GM23338 (cell line): ENCODE measurements at regions not wholly inside any gene's neighbourhood (a gene's known extent, or its start where the extent isn't known, plus 50 kb on each side); places are given as distances from the start of the nearest gene placed in this dataset.

Experiments
- CREB1 ChIP-seq: fragments of 250-450 bp; sonication (Bioruptor Pico); IDR thresholded peaks from 2 replicates; pipeline ENCODE4 v1.5.0; 2020; ENCODE audit warnings: low read depth, mild to moderate bottlenecking, moderate library complexity
- EZH2 ChIP-seq: fragments of 200-600 bp; sonication (generic); IDR thresholded peaks from one replicate; pipeline ENCODE4 v1.8.0; 2017; ENCODE audit warnings: antibody characterized with exemption, mild to moderate bottlenecking, low read depth; ENCODE audit not compliant: unreplicated experiment
- JUNB ChIP-seq: IDR thresholded peaks from one replicate; pipeline ENCODE4 v1.6.1; 2016; ENCODE audit warnings: antibody characterized with exemption; ENCODE audit not compliant: unreplicated experiment
- POLR2AphosphoS5 ChIP-seq: IDR thresholded peaks from 2 replicates; pipeline ENCODE4 v1.6.1; 2016; ENCODE audit warnings: antibody characterized with exemption, low read depth
- ZNF114 ChIP-seq: fragments of 250-450 bp; sonication (Bioruptor Pico); IDR thresholded peaks from 2 replicates; pipeline ENCODE4 v1.5.0; 2020; ENCODE audit warnings: mild to moderate bottlenecking, moderate library complexity
- TF ChIP-seq, protein P1 (sequence below), 2 experiments: fragments of 200-600 bp in 1 of 2; sonication (generic) in 1 of 2; conservative IDR thresholded peaks; 2 replicates each; pipeline versions ENCODE4 v1.5.1 to v1.6.1; 2016 to 2017; ENCODE audit warnings: antibody characterized with exemption in 2 of 2, low read depth in 2 of 2, mild to moderate bottlenecking in 2 of 2, moderate library complexity in 1 of 2
- TF ChIP-seq, protein P2 (sequence below): IDR thresholded peaks from one replicate; pipeline ENCODE4 v1.6.1; 2018; ENCODE audit warnings: antibody characterized with exemption; ENCODE audit not compliant: unreplicated experiment

- TF ChIP-seq, protein P1, sequence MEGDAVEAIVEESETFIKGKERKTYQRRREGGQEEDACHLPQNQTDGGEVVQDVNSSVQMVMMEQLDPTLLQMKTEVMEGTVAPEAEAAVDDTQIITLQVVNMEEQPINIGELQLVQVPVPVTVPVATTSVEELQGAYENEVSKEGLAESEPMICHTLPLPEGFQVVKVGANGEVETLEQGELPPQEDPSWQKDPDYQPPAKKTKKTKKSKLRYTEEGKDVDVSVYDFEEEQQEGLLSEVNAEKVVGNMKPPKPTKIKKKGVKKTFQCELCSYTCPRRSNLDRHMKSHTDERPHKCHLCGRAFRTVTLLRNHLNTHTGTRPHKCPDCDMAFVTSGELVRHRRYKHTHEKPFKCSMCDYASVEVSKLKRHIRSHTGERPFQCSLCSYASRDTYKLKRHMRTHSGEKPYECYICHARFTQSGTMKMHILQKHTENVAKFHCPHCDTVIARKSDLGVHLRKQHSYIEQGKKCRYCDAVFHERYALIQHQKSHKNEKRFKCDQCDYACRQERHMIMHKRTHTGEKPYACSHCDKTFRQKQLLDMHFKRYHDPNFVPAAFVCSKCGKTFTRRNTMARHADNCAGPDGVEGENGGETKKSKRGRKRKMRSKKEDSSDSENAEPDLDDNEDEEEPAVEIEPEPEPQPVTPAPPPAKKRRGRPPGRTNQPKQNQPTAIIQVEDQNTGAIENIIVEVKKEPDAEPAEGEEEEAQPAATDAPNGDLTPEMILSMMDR (conservative IDR thresholded peaks at IDR 0.05; ENCODE audit: low read depth in 2 of 2), result no peak
- TF ChIP-seq EZH2 (no peak), CREB1 (CRISPR knock-in tag) (peak; percentile 36; the same call in 1 of the 2 replicates), JUNB (no peak), POLR2AphosphoS5 (no peak), ZNF114 (no peak)
- TF ChIP-seq, protein P2, sequence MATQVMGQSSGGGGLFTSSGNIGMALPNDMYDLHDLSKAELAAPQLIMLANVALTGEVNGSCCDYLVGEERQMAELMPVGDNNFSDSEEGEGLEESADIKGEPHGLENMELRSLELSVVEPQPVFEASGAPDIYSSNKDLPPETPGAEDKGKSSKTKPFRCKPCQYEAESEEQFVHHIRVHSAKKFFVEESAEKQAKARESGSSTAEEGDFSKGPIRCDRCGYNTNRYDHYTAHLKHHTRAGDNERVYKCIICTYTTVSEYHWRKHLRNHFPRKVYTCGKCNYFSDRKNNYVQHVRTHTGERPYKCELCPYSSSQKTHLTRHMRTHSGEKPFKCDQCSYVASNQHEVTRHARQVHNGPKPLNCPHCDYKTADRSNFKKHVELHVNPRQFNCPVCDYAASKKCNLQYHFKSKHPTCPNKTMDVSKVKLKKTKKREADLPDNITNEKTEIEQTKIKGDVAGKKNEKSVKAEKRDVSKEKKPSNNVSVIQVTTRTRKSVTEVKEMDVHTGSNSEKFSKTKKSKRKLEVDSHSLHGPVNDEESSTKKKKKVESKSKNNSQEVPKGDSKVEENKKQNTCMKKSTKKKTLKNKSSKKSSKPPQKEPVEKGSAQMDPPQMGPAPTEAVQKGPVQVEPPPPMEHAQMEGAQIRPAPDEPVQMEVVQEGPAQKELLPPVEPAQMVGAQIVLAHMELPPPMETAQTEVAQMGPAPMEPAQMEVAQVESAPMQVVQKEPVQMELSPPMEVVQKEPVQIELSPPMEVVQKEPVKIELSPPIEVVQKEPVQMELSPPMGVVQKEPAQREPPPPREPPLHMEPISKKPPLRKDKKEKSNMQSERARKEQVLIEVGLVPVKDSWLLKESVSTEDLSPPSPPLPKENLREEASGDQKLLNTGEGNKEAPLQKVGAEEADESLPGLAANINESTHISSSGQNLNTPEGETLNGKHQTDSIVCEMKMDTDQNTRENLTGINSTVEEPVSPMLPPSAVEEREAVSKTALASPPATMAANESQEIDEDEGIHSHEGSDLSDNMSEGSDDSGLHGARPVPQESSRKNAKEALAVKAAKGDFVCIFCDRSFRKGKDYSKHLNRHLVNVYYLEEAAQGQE, result no peak
Measured at GRCh38 chr15:29400701-29401100, 131.1 kb upstream of the NSMCE3 start.
